ENCODE measurements at regions not wholly inside any gene's neighbourhood (a gene's known extent, or its start where the extent isn't known, plus 50 kb on each side); places are given as distances from the start of the nearest gene placed in this dataset.

- ChIA-PET POLR2A (no interaction called here), CTCF (interaction anchor here (0.8 kb wide), 1 partner anchor 12 kb away, joined by 3 read pairs; no protein-coding TSS in a partner anchor)
- TF ChIP-seq CTCF (IDR thresholded peaks at IDR 0.05; ENCODE audit: low read depth, low read length): no peak
- DNase-seq (ENCODE audit: low read depth, low spot score): no peak
- H3K9me3 ChIP-seq (ENCODE audit: control insufficient read depth, insufficient read depth, low read length): no peaks in the 10 kb centered on the region
- H3K27me3 ChIP-seq (ENCODE audit: control insufficient read depth, insufficient read depth, low read length): peaks cover 10% of the 10 kb centered on the region
- no peak overlapping the region for H3K27ac ChIP-seq (ENCODE audit: low read depth, low read length)
- H3K4me3 ChIP-seq (ENCODE audit: low read depth, low read length): no peak overlapping the region
Measured at GRCh38 chr20:61173961-61174725, 77.9 kb upstream of the CDH4 start.

- POLR2A ChIA-PET: no interaction called here
- no peak for TF ChIP-seq CTCF (IDR thresholded peaks at IDR 0.05; ENCODE audit: low read depth, low read length)
- no peak for DNase-seq (ENCODE audit: low read depth, low spot score)
- H3K27me3 ChIP-seq (ENCODE audit: control insufficient read depth, insufficient read depth, low read length): peaks cover 11% of the 10 kb centered on the region
- H3K27ac ChIP-seq (ENCODE audit: low read depth, low read length): no peak overlapping the region
- no peaks in the 10 kb centered on the region for H3K9me3 ChIP-seq (ENCODE audit: control insufficient read depth, insufficient read depth, low read length)
- CTCF ChIA-PET: interaction anchor here (1.0 to 3.2 kb wide), 3 partner anchors 52 to 719 kb away, joined by 3 to 22 read pairs (median 3); no protein-coding TSS in a partner anchor
- H3K4me3 ChIP-seq (ENCODE audit: low read depth, low read length): no peak overlapping the region
Measured at GRCh38 chr20:61176874-61177273, 75.2 kb upstream of the CDH4 start.

DNA sequence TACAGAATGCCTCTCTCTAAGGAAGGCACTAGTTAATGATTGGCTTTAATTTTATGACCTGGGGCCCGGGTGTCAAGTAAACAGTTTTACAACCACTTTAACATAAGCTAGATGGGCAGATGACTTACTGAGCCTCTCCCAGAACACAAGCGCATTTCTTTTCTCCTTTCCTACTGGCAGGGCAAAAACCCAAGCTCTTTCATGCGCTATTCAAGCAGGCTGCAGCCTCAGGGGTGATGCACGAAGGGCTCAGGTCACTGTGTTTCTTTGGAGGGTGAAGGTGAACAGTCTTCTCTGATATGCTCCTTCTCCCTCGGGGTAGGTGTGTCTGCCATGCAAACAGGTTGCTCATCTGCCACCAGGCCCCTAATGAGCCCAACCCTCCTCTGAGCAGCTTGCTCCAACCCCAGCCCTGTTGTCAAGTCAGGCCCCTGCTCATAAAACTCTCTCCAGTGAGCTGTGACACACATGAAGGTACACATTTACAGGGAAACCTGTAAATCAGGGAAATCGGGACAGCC, 73.5 kb upstream of the CDH4 start:
- Histone ChIP-seq H3K4me3 (ENCODE audit: low read depth, low read length) (no peak overlapping the region), H3K27me3 (ENCODE audit: control insufficient read depth, insufficient read depth, low read length) (peaks cover 11% of the 10 kb centered on the region), H3K9me3 (ENCODE audit: control insufficient read depth, insufficient read depth, low read length) (no peaks in the 10 kb centered on the region), H3K27ac (ENCODE audit: low read depth, low read length) (no peak overlapping the region)
- no peak for DNase-seq (ENCODE audit: low read depth, low spot score)
- ChIA-PET POLR2A (interaction anchor here (0.6 kb wide), 1 partner anchor 1239 kb away, joined by 3 read pairs; no protein-coding TSS in a partner anchor), CTCF (interaction anchor here (3.2 kb wide), 1 partner anchor 50 kb away, joined by 22 read pairs; no protein-coding TSS in a partner anchor)
- TF ChIP-seq CTCF (IDR thresholded peaks at IDR 0.05; ENCODE audit: low read depth, low read length): no peak

DNA sequence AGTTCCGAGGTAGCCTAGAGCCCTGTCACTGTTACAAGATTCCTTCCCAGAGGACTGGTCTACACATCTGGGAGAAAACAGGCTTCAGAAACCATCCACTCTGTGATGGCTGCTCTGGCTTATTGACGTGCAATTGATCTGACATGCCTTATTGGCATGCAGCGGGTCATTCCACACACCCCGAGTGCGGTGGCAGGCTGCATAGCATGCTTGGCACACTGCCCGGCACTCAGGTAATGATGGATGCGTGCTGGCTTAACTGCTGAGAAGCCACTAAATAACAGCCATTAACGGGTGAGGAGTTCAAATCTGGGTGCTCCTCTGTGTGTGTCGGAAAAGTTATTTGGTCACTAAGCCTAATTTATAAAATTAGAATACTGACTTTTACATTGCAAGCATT, 67.9 kb upstream of the CDH4 start:
- Histone ChIP-seq H3K4me3 (ENCODE audit: low read depth, low read length) (no peak overlapping the region), H3K9me3 (ENCODE audit: control insufficient read depth, insufficient read depth, low read length) (peaks cover 6% of the 10 kb centered on the region), H3K27me3 (ENCODE audit: control insufficient read depth, insufficient read depth, low read length) (peaks cover 2% of the 10 kb centered on the region), H3K27ac (ENCODE audit: low read depth, low read length) (no peak overlapping the region)
- no peak for DNase-seq (ENCODE audit: low read depth, low spot score)
- CTCF ChIA-PET: no interaction called here
- no peak for TF ChIP-seq CTCF (IDR thresholded peaks at IDR 0.05; ENCODE audit: low read depth, low read length)
- POLR2A ChIA-PET: no interaction called here

- H3K9me3 ChIP-seq (ENCODE audit: control insufficient read depth, insufficient read depth, low read length): peaks cover 6% of the 10 kb centered on the region
- no peaks in the 10 kb centered on the region for H3K27me3 ChIP-seq (ENCODE audit: control insufficient read depth, insufficient read depth, low read length)
- no peak overlapping the region for H3K4me3 ChIP-seq (ENCODE audit: low read depth, low read length)
- no peak for TF ChIP-seq CTCF (IDR thresholded peaks at IDR 0.05; ENCODE audit: low read depth, low read length)
- ChIA-PET POLR2A (interaction anchor here (1.6 to 2.4 kb wide), 3 partner anchors 34 to 73 kb away, joined by 6 to 16 read pairs (median 10); no protein-coding TSS in a partner anchor), CTCF (interaction anchor here (1.6 to 3.3 kb wide), 2 partner anchors 29 to 44 kb away, joined by 3 to 15 read pairs; no protein-coding TSS in a partner anchor)
- no peak for DNase-seq (ENCODE audit: low read depth, low spot score)
- H3K27ac ChIP-seq (ENCODE audit: low read depth, low read length): peak overlapping the region; percentile 87
Measured at GRCh38 chr20:61185181-61185580, 66.9 kb upstream of the CDH4 start.

Measured in AG04450 (cell line).